ENCODE measurements at regions not wholly inside any gene's neighbourhood (a gene's known extent, or its start where the extent isn't known, plus 50 kb on each side); places are given as distances from the start of the nearest gene placed in this dataset.

DNA sequence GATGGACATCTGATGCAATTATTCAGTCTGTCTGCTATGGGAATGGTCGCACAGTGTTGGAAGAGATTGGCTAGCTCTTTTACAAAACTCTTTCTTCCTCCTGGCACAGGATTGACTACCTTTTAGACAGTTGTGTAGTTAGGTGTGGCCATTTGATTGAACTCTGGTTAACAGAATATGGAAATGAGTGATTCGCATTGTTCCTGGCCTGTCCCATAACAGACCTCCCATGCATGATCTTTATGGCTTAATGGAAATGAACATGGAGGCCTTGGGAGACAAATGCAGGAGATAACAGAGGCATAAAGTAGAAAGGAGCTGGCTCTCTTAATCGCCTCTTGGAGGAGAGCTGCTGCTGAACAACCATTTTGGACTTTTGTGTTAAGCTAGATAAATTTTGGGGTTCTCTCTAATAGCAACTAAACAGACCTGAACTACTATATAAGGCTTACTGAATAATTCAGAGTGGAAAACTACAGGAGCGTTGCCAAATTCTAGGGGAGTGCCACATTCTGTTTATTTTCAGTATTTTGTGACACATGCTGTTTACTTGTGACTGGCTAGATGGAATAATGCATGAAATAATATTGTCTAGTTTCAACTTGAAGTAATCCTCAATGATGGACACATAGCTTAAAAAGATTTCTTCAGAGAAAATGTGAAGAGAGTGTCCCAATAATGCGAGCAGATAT is 357.7 kb upstream of the SGO1 start:
- no peaks in the 10 kb centered on the region for H3K36me3 ChIP-seq (ENCODE audit: insufficient read depth, low read length)
- H3K4me1 ChIP-seq (ENCODE audit: insufficient read depth, low read length): no peaks in the 10 kb centered on the region
- Mint-ChIP-seq H3K4me1 (ENCODE audit: low read depth) (no peaks in the 10 kb centered on the region), H3K4me3 (no peak overlapping the region), H3K27me3 (no peaks in the 10 kb centered on the region), H3K36me3 (ENCODE audit: low read depth) (no peaks in the 10 kb centered on the region), H3K9me3 (peaks cover 3% of the 10 kb centered on the region), H3K27ac (no peak overlapping the region)
- POLR2A ChIA-PET: no interaction called here
- peaks cover 0 to 12% of the 10 kb centered on the region in 2 experiments for H3K9me3 ChIP-seq (ENCODE audit: control insufficient read depth in 1 of 2, insufficient read depth in 1 of 2, low read length in 2 of 2)
- ATAC-seq (ENCODE audit: poor library complexity) (no peak), DNase-seq (no peak)
- CTCF ChIA-PET: no interaction called here
- H3K27me3 ChIP-seq (ENCODE audit: control insufficient read depth in 1 of 2, insufficient read depth in 2 of 2, low read length in 2 of 2): no peaks in the 10 kb centered on the region
- H3K27ac ChIP-seq (ENCODE audit: low read depth in 1 of 2, low read length in 2 of 2): no peak overlapping the region
- H3K4me3 ChIP-seq (ENCODE audit: low read length): no peak overlapping the region
- TF ChIP-seq, protein P1, sequence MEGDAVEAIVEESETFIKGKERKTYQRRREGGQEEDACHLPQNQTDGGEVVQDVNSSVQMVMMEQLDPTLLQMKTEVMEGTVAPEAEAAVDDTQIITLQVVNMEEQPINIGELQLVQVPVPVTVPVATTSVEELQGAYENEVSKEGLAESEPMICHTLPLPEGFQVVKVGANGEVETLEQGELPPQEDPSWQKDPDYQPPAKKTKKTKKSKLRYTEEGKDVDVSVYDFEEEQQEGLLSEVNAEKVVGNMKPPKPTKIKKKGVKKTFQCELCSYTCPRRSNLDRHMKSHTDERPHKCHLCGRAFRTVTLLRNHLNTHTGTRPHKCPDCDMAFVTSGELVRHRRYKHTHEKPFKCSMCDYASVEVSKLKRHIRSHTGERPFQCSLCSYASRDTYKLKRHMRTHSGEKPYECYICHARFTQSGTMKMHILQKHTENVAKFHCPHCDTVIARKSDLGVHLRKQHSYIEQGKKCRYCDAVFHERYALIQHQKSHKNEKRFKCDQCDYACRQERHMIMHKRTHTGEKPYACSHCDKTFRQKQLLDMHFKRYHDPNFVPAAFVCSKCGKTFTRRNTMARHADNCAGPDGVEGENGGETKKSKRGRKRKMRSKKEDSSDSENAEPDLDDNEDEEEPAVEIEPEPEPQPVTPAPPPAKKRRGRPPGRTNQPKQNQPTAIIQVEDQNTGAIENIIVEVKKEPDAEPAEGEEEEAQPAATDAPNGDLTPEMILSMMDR (IDR thresholded peaks at IDR 0.05): no peak
- intact Hi-C loops (cut with DNase I, micrococcal nuclease): no loop called here

- no peaks in the 10 kb centered on the region for H3K27me3 ChIP-seq (ENCODE audit: control insufficient read depth in 1 of 2, insufficient read depth in 2 of 2, low read length in 2 of 2)
- no peak overlapping the region for H3K4me3 ChIP-seq (ENCODE audit: low read length)
- Mint-ChIP-seq H3K36me3 (ENCODE audit: low read depth) (no peaks in the 10 kb centered on the region), H3K27me3 (no peaks in the 10 kb centered on the region), H3K4me3 (no peak overlapping the region), H3K4me1 (ENCODE audit: low read depth) (no peaks in the 10 kb centered on the region), H3K27ac (no peak overlapping the region), H3K9me3 (no peaks in the 10 kb centered on the region)
- ChIA-PET CTCF (no interaction called here), POLR2A (no interaction called here)
- no peaks in the 10 kb centered on the region for H3K9me3 ChIP-seq (ENCODE audit: control insufficient read depth in 1 of 2, insufficient read depth in 1 of 2, low read length in 2 of 2)
- H3K4me1 ChIP-seq (ENCODE audit: insufficient read depth, low read length): no peaks in the 10 kb centered on the region
- no peaks in the 10 kb centered on the region for H3K36me3 ChIP-seq (ENCODE audit: insufficient read depth, low read length)
- ATAC-seq (ENCODE audit: poor library complexity) (no peak), DNase-seq (no peak)
- no peak overlapping the region for H3K27ac ChIP-seq (ENCODE audit: low read depth in 1 of 2, low read length in 2 of 2)
- intact Hi-C loops (cut with DNase I, micrococcal nuclease): no loop called here
- TF ChIP-seq, protein P1 (IDR thresholded peaks at IDR 0.05): no peak
Measured at GRCh38 chr3:20540066-20540465, 354.1 kb upstream of the SGO1 start.

DNA sequence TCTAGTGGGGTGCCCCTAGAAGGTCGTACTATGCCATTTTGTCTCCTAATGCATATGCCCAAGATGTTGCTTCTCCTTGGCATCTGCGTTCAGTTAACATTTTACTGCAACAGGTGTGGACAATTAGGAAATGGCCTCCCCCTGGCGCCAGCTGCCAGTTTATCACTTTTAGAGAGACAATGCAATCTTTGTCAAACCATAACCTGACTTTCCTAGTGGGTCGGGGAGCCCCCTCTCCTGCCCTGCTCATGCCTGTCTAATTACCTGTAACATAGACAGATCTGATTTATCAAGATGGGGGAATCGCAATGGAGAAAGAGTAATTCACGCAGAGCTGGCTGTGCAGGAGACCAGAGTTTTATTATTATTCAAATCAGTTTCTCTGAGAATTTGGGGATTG is 353.7 kb upstream of the SGO1 start:
- TF ChIP-seq, protein P1 (IDR thresholded peaks at IDR 0.05): no peak
- Histone ChIP-seq H3K27me3 (ENCODE audit: control insufficient read depth in 1 of 2, insufficient read depth in 2 of 2, low read length in 2 of 2) (no peaks in the 10 kb centered on the region), H3K4me3 (ENCODE audit: low read length) (no peak overlapping the region), H3K27ac (ENCODE audit: low read depth in 1 of 2, low read length in 2 of 2) (no peak overlapping the region), H3K36me3 (ENCODE audit: insufficient read depth, low read length) (no peaks in the 10 kb centered on the region), H3K4me1 (ENCODE audit: insufficient read depth, low read length) (no peaks in the 10 kb centered on the region), H3K9me3 (ENCODE audit: control insufficient read depth in 1 of 2, insufficient read depth in 1 of 2, low read length in 2 of 2) (no peaks in the 10 kb centered on the region)
- no peak overlapping the region for H3K27ac Mint-ChIP-seq
- H3K9me3 Mint-ChIP-seq: no peaks in the 10 kb centered on the region
- ChIA-PET POLR2A (no interaction called here), CTCF (no interaction called here)
- H3K4me3 Mint-ChIP-seq: no peak overlapping the region
- DNase-seq: no peak
- H3K27me3 Mint-ChIP-seq: no peaks in the 10 kb centered on the region
- no peaks in the 10 kb centered on the region for H3K4me1 Mint-ChIP-seq (ENCODE audit: low read depth)
- intact Hi-C loops (cut with DNase I, micrococcal nuclease): no loop called here
- H3K36me3 Mint-ChIP-seq (ENCODE audit: low read depth): no peaks in the 10 kb centered on the region
- ATAC-seq (ENCODE audit: poor library complexity): no peak
